Mesenchymal stem cell (in vitro differentiated cells and primary cell): ENCODE measurements at regions not wholly inside any gene's neighbourhood (a gene's known extent, or its start where the extent isn't known, plus 50 kb on each side); places are given as distances from the start of the nearest gene placed in this dataset.

Experiments used
- DNase-seq: peaks from one replicate; pipeline ENCODE4 v3.0.0-alpha.2; 2013
- H2AFZ ChIP-seq: one replicate; pipeline ENCODE4 v1.6.1; 2013; ENCODE audit warnings: low read depth, mild to moderate bottlenecking, control low read depth, inconsistent platforms, low read length, moderate library complexity
- H2AK5ac ChIP-seq: 2 replicates; pipeline ENCODE4 v1.6.1; 2013; ENCODE audit warnings: low read length, moderate library complexity, mild to moderate bottlenecking, inconsistent platforms; ENCODE audit not compliant: severe bottlenecking
- H2BK120ac ChIP-seq: one replicate; pipeline ENCODE4 v1.6.1; 2013; ENCODE audit warnings: low read depth, mild to moderate bottlenecking, inconsistent platforms, low read length, moderate library complexity
- H2BK12ac ChIP-seq, 2 experiments: one replicate each; pipeline ENCODE4 v1.6.1; 2013; ENCODE audit warnings: inconsistent platforms in 2 of 2, low read length in 2 of 2, mild to moderate bottlenecking in 2 of 2, moderate library complexity in 2 of 2, control low read depth in 1 of 2
- H2BK15ac ChIP-seq: one replicate; pipeline ENCODE4 v1.6.1; 2013; ENCODE audit warnings: mild to moderate bottlenecking, low read depth, inconsistent platforms; ENCODE audit not compliant: poor library complexity, severe bottlenecking
- H2BK5ac ChIP-seq: 2 replicates; pipeline ENCODE4 v1.6.1; 2013; ENCODE audit warnings: low read depth, mild to moderate bottlenecking, low read length, control low read depth, inconsistent platforms; ENCODE audit not compliant: poor library complexity, severe bottlenecking
- H3K14ac ChIP-seq, 2 experiments: one replicate each; pipeline ENCODE4 v1.6.1; 2013; ENCODE audit warnings: inconsistent platforms in 2 of 2, low read length in 2 of 2, control low read depth in 1 of 2, mild to moderate bottlenecking in 1 of 2, moderate library complexity in 1 of 2
- H3K18ac ChIP-seq, 2 experiments: one replicate each; pipeline ENCODE4 v1.6.1; 2013; ENCODE audit warnings: inconsistent platforms in 2 of 2, low read length in 2 of 2, control low read depth in 1 of 2, low read depth in 1 of 2, mild to moderate bottlenecking in 1 of 2
- H3K23ac ChIP-seq, 2 experiments: one replicate each; pipeline ENCODE4 v1.6.1; 2013; ENCODE audit warnings: inconsistent platforms in 2 of 2, low read length in 2 of 2, mild to moderate bottlenecking in 2 of 2, moderate library complexity in 2 of 2, control low read depth in 1 of 2
- H3K27ac ChIP-seq: 2 replicates; pipeline ENCODE4 v1.5.1; 2013; ENCODE audit warnings: mild to moderate bottlenecking, moderate library complexity, low read length, control low read depth, inconsistent platforms; ENCODE audit not compliant: poor library complexity, severe bottlenecking
- H3K27me3 ChIP-seq, 2 experiments: 2 replicates each; pipeline versions ENCODE4 v1.6.1 to v1.7.0; 2013; ENCODE audit warnings: low read length in 2 of 2, mild to moderate bottlenecking in 2 of 2, moderate library complexity in 2 of 2, control low read depth in 1 of 2, inconsistent platforms in 1 of 2; ENCODE audit not compliant: control insufficient read depth in 1 of 2, insufficient read depth in 1 of 2
- H3K36me3 ChIP-seq, 2 experiments: 2 replicates each; pipeline versions ENCODE4 v1.6.1 to v1.7.0; 2013; ENCODE audit warnings: low read length in 2 of 2, control low read depth in 1 of 2, inconsistent platforms in 1 of 2, low read depth in 1 of 2, mild to moderate bottlenecking in 1 of 2; ENCODE audit not compliant: insufficient read depth in 2 of 2, control insufficient read depth in 1 of 2
- H3K4ac ChIP-seq, 2 experiments: one replicate each; pipeline ENCODE4 v1.6.1; 2013; ENCODE audit warnings: inconsistent platforms in 2 of 2, low read length in 2 of 2, mild to moderate bottlenecking in 2 of 2, moderate library complexity in 2 of 2, control low read depth in 1 of 2, low read depth in 1 of 2
- H3K4me1 ChIP-seq: 2 replicates; pipeline ENCODE4 v1.6.1; 2013; ENCODE audit warnings: low read depth, low read length, control low read depth; ENCODE audit not compliant: control insufficient read depth, insufficient read depth
- H3K4me2 ChIP-seq: 2 replicates; pipeline ENCODE4 v1.6.1; 2013; ENCODE audit warnings: low read length, mild to moderate bottlenecking, inconsistent platforms; ENCODE audit not compliant: poor library complexity, severe bottlenecking
- H3K4me3 ChIP-seq, 2 experiments: 2 replicates each; pipeline versions ENCODE4 v1.5.1 to v1.7.0; 2013; ENCODE audit warnings: low read length in 2 of 2, mild to moderate bottlenecking in 2 of 2, control low read depth in 1 of 2, low read depth in 1 of 2; ENCODE audit not compliant: insufficient read depth in 1 of 2
- H3K79me1 ChIP-seq: replicated peaks from 2 replicates; pipeline ENCODE4 v1.6.1; 2013; ENCODE audit warnings: mild to moderate bottlenecking, control low read depth, low read length, inconsistent platforms; ENCODE audit not compliant: poor library complexity, severe bottlenecking
- H3K9ac ChIP-seq: 2 replicates; pipeline ENCODE4 v1.7.0; 2013; ENCODE audit warnings: mild to moderate bottlenecking, low read length, moderate library complexity
- H3K9me3 ChIP-seq: 2 replicates; pipeline ENCODE4 v1.7.0; 2013; ENCODE audit warnings: mild to moderate bottlenecking, low read length; ENCODE audit not compliant: control insufficient read depth
- H4K8ac ChIP-seq: one replicate; pipeline ENCODE4 v1.6.1; 2013; ENCODE audit warnings: inconsistent platforms, mild to moderate bottlenecking, low read length, moderate library complexity
- H4K91ac ChIP-seq: one replicate; pipeline ENCODE4 v1.6.1; 2013; ENCODE audit warnings: mild to moderate bottlenecking, low read length, inconsistent platforms
- WGBS: methylation state at CpG from one replicate; pipeline ENCODE4 v1.1.7; 2013; ENCODE audit warnings: mixed read lengths; 5-methylcytosine and 5-hydroxymethylcytosine counted together

DNA sequence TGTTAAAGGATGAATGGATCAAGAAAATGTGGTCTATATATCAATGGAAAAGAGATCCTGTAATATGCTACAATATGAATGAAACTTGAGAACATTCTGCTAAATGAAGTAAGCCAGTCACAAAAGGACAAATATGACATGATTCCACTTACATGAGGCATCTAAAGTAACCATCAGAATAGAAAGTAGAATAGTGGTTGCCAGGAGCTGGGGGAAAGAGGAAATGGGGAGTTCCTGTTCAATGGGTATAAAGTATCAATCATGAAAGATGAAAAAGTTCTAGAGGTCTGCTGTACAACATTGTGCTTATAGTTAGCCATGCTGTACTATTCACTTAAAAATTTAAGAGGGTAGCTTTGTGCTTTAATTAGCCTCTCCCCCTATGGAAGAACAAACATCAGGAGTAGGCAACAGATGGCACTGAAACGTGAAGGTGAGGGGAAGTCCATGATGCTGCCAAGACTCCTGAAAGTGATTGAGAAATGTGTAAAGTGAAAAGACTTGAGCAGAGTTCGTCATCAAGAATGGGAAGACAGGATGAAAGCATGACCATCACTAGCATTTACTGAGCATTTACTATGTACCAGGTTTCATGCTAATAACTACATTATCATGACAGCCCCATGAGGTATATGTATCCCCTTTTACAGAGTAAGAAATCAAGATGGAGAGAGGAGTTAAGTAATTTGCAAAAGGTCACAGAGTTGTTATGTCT lies 167.2 kb downstream of the CYB561 start:
- Histone ChIP-seq H2BK5ac (no peak overlapping the region), H3K4ac (no peak overlapping the region), H2AK5ac (no peak overlapping the region), H2BK120ac (no peak overlapping the region), H3K36me3 (peaks cover 0 to 5% of the 10 kb centered on the region in 2 experiments), H3K79me1 (peaks cover 10% of the 10 kb centered on the region), H2BK12ac (no peak overlapping the region), H2BK15ac (no peak overlapping the region), H2AFZ (no peak overlapping the region), H3K4me2 (no peak overlapping the region), H3K27ac (no peak overlapping the region), H3K9me3 (peaks cover 7% of the 10 kb centered on the region), H3K4me3 (no peak overlapping the region), H4K8ac (no peak overlapping the region), H3K27me3 (no peaks in the 10 kb centered on the region), H3K4me1 (peaks cover 5% of the 10 kb centered on the region), H3K9ac (peak overlapping the region; percentile 82), H3K14ac (no peak overlapping the region), H4K91ac (no peak overlapping the region), H3K23ac (no peak overlapping the region), H3K18ac (no peak overlapping the region)
- 67% methylated on average over 1 of the region's 2 CpGs for WGBS
- DNase-seq = no peak

DNA sequence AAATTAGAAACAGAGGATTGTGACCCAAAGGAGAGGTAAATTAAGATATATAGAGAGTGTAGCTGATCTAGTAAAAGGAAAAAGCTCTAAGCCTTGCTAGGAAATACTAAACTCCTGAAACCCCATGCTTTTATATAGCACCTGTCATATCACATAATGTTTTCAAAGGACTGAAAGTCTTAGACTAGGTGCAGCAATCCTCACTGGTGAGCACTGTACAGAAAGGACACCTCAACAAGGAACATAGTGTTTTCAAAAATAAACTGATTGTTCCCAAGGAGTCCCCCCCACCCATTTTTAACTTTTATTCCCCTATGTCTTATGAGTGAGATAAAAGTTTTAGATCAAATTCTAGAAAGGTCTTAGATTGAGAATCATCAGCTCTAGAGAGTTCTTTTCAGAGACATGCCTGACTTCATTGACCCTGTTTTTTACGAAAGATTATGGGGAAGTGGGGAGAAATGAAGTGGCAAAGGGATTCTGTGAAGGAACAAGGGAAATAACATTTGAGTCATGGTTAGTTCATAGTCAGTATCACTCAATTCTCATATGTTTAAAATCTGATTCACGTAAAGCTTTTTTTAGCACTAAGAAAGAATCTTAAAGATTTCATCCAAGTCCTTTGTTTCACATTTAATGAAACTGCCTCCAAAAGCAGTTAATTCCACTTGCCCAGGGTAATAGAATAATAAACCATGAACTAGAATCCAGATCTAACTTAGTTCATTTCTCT lies 166.4 kb downstream of the CYB561 start:
- Histone ChIP-seq H3K4me2 (no peak overlapping the region), H3K27me3 (no peaks in the 10 kb centered on the region), H3K79me1 (peaks cover 10% of the 10 kb centered on the region), H3K4ac (no peak overlapping the region), H4K91ac (no peak overlapping the region), H2BK5ac (no peak overlapping the region), H3K14ac (no peak overlapping the region), H3K4me1 (peaks cover 2% of the 10 kb centered on the region), H3K9me3 (peaks cover 15% of the 10 kb centered on the region), H3K9ac (peak overlapping the region; percentile 82), H2AK5ac (no peak overlapping the region), H2AFZ (no peak overlapping the region), H3K23ac (no peak overlapping the region), H2BK15ac (no peak overlapping the region), H3K36me3 (peaks cover 0 to 7% of the 10 kb centered on the region in 2 experiments), H3K4me3 (peak overlapping the region in 1 of 2 experiments; percentile 33), H2BK120ac (no peak overlapping the region), H3K27ac (no peak overlapping the region), H2BK12ac (no peak overlapping the region), H4K8ac (no peak overlapping the region), H3K18ac (no peak overlapping the region)
- peak; percentile 45 for DNase-seq
- 10% methylated on average over 1 of the region's 2 CpGs for WGBS

DNA sequence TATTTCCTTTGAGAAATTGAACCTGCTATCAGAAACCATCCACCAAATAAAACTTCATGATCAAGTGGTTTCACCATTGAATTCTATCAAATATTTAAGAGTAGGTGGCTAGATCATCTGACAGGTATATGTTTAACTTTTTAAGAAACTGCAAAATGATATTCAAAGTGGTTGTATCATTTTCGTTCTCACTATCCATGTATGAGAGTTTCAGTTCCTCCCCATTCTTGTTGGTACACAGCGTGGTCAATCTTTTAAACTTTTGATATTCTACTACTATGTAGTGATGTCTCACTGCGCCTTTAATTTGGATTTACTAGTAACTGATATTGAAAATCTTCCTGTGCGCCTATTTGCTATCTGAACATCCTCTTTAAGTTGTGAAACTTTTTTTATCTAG lies 163.7 kb downstream of the CYB561 start:
- peaks cover 43% of the 10 kb centered on the region for H3K9me3 ChIP-seq
- peaks cover 3 to 24% of the 10 kb centered on the region in 2 experiments for H3K36me3 ChIP-seq
- no peak overlapping the region for H3K9ac ChIP-seq
- no peak overlapping the region for H2BK12ac ChIP-seq
- H3K23ac ChIP-seq = no peak overlapping the region
- H3K4me3 ChIP-seq = no peak overlapping the region
- no peak overlapping the region for H2AK5ac ChIP-seq
- no peak overlapping the region for H2BK15ac ChIP-seq
- DNase-seq = no peak
- no peak overlapping the region for H4K8ac ChIP-seq
- WGBS = no CpG with 5 or more reads among the region's 4 CpGs
- H2AFZ ChIP-seq = no peak overlapping the region
- no peak overlapping the region for H2BK5ac ChIP-seq
- no peak overlapping the region for H3K14ac ChIP-seq
- no peak overlapping the region for H3K27ac ChIP-seq
- H3K18ac ChIP-seq = no peak overlapping the region
- peaks cover 18% of the 10 kb centered on the region for H3K79me1 ChIP-seq
- H4K91ac ChIP-seq = no peak overlapping the region
- H3K27me3 ChIP-seq = no peaks in the 10 kb centered on the region
- H3K4me2 ChIP-seq = no peak overlapping the region
- no peak overlapping the region for H2BK120ac ChIP-seq
- peaks cover 2% of the 10 kb centered on the region for H3K4me1 ChIP-seq
- no peak overlapping the region for H3K4ac ChIP-seq

- WGBS = 96% methylated on average over 4 of the region's 4 CpGs
Measured at GRCh38 chr17:63285551-63285950, 160.6 kb downstream of the CYB561 start.

More at GRCh38 chr17:63285551-63285950, 160.6 kb downstream of the CYB561 start:
- H3K14ac ChIP-seq = no peak overlapping the region
- H3K27me3 ChIP-seq = no peaks in the 10 kb centered on the region
- H4K91ac ChIP-seq = no peak overlapping the region
- no peak overlapping the region for H3K4me2 ChIP-seq
- H4K8ac ChIP-seq = no peak overlapping the region
- H2BK15ac ChIP-seq = no peak overlapping the region
- no peak overlapping the region for H2BK120ac ChIP-seq
- H2BK12ac ChIP-seq = no peak overlapping the region
- H3K9ac ChIP-seq = no peak overlapping the region
- H2AFZ ChIP-seq = no peak overlapping the region
- H3K18ac ChIP-seq = no peak overlapping the region
- H2AK5ac ChIP-seq = no peak overlapping the region
- H3K9me3 ChIP-seq = peaks cover 61% of the 10 kb centered on the region
- no peak overlapping the region for H2BK5ac ChIP-seq
- no peak overlapping the region for H3K4ac ChIP-seq
- peak overlapping the region in 1 of 2 experiments; percentile 51 for H3K4me3 ChIP-seq
- H3K27ac ChIP-seq = no peak overlapping the region
- H3K36me3 ChIP-seq = peaks cover 6 to 31% of the 10 kb centered on the region in 2 experiments
- peaks cover 24% of the 10 kb centered on the region for H3K79me1 ChIP-seq
- H3K23ac ChIP-seq = no peak overlapping the region
- no peak for DNase-seq
- H3K4me1 ChIP-seq = no peaks in the 10 kb centered on the region
